Bronchial epithelial cell (primary cell): ENCODE measurements at regions not wholly inside any gene's neighbourhood (a gene's known extent, or its start where the extent isn't known, plus 50 kb on each side); places are given as distances from the start of the nearest gene placed in this dataset.

Source experiments
- DNase-seq: peaks from one replicate; pipeline ENCODE4 v3.0.0-alpha.2; 2010; ENCODE audit warnings: low read depth
- FAIRE-seq: peaks from 2 replicates; lab custom pipeline; 2011; peaks lifted over from hg19 to GRCh38; lab: Jason Lieb, UNC
- H3K27me3 ChIP-seq: 2 replicates; pipeline ENCODE4 v1.5.1; 2011; ENCODE audit warnings: low read length; ENCODE audit not compliant: control insufficient read depth, insufficient read depth
- H3K36me3 ChIP-seq: 2 replicates; pipeline ENCODE4 v1.5.1; 2011; ENCODE audit warnings: low read length; ENCODE audit not compliant: control insufficient read depth, insufficient read depth
- H3K4me3 ChIP-seq: 2 replicates; pipeline ENCODE4 v1.5.1; 2011; ENCODE audit warnings: mild to moderate bottlenecking, low read depth, low read length, control low read depth
- CTCF ChIP-seq: IDR thresholded peaks from 2 replicates; pipeline ENCODE4 v1.5.1; 2011; ENCODE audit warnings: mild to moderate bottlenecking, moderate library complexity, low read length, control low read depth, inconsistent platforms; ENCODE audit not compliant: insufficient read depth, severe bottlenecking

DNA sequence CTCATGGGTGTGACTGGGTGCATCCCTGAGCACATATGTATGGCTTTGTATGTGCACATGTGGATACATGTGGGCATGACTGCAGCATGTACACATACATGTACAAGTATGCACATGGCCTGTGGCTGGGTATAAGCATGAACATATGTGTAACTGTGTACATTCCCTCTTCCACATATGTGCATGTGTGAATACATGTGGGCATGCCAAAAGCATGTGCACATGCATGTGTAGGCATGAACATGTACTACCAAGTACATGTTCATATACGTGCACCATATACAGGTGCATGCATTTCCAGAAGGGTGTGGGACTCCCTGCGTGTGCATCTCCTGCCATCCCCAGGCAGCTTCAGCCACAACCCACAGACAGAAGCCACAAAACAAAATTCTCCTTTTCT, 208.2 kb downstream of the MN1 start:
- Histone ChIP-seq H3K27me3 (no peaks in the 10 kb centered on the region), H3K36me3 (no peaks in the 10 kb centered on the region), H3K4me3 (no peak overlapping the region)
- TF ChIP-seq CTCF, result no peak
- DNase-seq, result no peak
- no peak for FAIRE-seq

DNA sequence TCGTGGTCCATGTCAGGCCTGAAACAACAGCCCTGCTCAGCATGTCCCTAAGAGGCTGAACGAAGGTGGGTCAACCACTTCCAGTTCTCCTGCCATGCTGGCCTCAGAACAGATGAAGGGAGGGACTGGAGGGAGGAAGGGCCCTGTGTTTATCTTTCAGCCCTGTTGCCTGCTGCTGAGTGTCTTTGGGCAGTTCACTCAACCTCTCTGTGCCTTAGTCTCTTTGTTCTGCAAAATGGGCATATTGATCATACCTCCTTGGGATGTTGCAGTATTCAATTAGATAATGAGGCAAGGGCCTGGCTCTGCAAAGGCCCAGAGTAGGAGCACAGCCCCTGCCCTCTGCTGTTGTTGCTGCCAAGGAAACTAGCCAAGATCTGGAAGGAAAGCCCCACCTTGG, 207.5 kb downstream of the MN1 start:
- H3K36me3 ChIP-seq, result no peaks in the 10 kb centered on the region
- FAIRE-seq, result no peak
- DNase-seq, result no peak
- no peak overlapping the region for H3K4me3 ChIP-seq
- no peak for TF ChIP-seq CTCF
- no peaks in the 10 kb centered on the region for H3K27me3 ChIP-seq

GRCh38 chr22:27594474-27595134, 207.0 kb downstream of the MN1 start:
- FAIRE-seq, result no peak
- DNase-seq, result no peak

GRCh38 chr22:27596133-27596870, 205.3 kb downstream of the MN1 start:
- DNase-seq (no peak), FAIRE-seq (no peak)
- no peaks in the 10 kb centered on the region for H3K27me3 ChIP-seq
- H3K4me3 ChIP-seq, result no peak overlapping the region
- no peaks in the 10 kb centered on the region for H3K36me3 ChIP-seq
- no peak for TF ChIP-seq CTCF

More at GRCh38 chr22:27594474-27595134, 207.0 kb downstream of the MN1 start:
- Histone ChIP-seq H3K4me3 (no peak overlapping the region), H3K36me3 (no peaks in the 10 kb centered on the region), H3K27me3 (no peaks in the 10 kb centered on the region)
- TF ChIP-seq CTCF, result no peak

GRCh38 chr22:27597703-27598444, 203.7 kb downstream of the MN1 start:
- DNase-seq (peak; percentile 54), FAIRE-seq (peak; percentile 23)
- TF ChIP-seq CTCF, result peak; percentile 7
- no peaks in the 10 kb centered on the region for H3K27me3 ChIP-seq
- H3K4me3 ChIP-seq, result no peak overlapping the region
- no peaks in the 10 kb centered on the region for H3K36me3 ChIP-seq
